ENCODE measurements at regions not wholly inside any gene's neighbourhood (a gene's known extent, or its start where the extent isn't known, plus 50 kb on each side); places are given as distances from the start of the nearest gene placed in this dataset.
"Not testable (repeated sequence)": the region's sequence is repeated elsewhere in the genome, so short reads cannot be mapped to it uniquely, and the experiment has no call there.

DNA sequence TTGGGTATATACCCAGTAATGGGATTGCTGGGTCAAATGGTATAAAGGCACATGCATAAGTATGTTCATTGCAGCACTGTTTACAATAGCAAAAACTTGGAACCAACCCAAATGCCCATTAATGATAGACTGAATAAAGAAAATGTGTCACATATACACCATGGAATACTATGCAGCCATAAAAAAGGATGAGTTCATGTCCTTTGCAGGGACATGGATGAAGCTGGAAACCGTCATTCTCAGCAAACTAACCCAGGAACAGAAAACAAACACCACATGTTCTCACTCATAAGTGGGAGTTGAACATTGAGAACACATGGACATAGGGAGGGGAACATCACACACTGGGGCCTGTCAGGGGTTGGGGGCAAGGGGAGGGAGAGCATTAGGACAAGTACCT is 224.5 kb upstream of the KIAA1217 start:
- H3K9ac ChIP-seq (replicated peaks in 1 of 4; ENCODE audit: extremely low read depth in 1 of 4, low read depth in 3 of 4, low read length in 3 of 4); POLR2A ChIA-PET (ENCODE audit: partially characterized antibody); H2BK5ac ChIP-seq (ENCODE audit: low read depth, low read length); H3K14ac ChIP-seq (ENCODE audit: insufficient read length); H4K20me1 ChIP-seq (replicated peaks in 1 of 2; ENCODE audit: control insufficient read depth in 1 of 2, insufficient read depth in 2 of 2, low read length in 2 of 2); H3K27ac ChIP-seq (ENCODE audit: low read depth, low read length); H2BK15ac ChIP-seq (ENCODE audit: low read length); H3K79me2 ChIP-seq (ENCODE audit: control insufficient read depth in 1 of 2, insufficient read depth in 2 of 2, low read length in 2 of 2); H3K9me3 ChIP-seq (ENCODE audit: insufficient read depth in 2 of 2, low read depth in 1 of 2, low read length in 1 of 2); H3K4me1 ChIP-seq (replicated peaks in 1 of 4; ENCODE audit: control insufficient read depth in 3 of 4, insufficient read depth in 4 of 4, low read length in 3 of 4); H4K5ac ChIP-seq (ENCODE audit: insufficient read length, low read depth, low read length); H3K79me1 ChIP-seq (ENCODE audit: low read depth, low read length); H3K4ac ChIP-seq (replicated peaks; ENCODE audit: insufficient read length, low read depth, low read length); H4K91ac ChIP-seq (replicated peaks; ENCODE audit: insufficient read length, low read length); H3K4me3 ChIP-seq (ENCODE audit: extremely low read depth in 1 of 4, insufficient read depth in 2 of 4, low read depth in 3 of 4, low read length in 4 of 4); H3K4me2 ChIP-seq (ENCODE audit: insufficient read depth in 1 of 2, low read depth in 2 of 2, low read length in 2 of 2); DNase-seq (ENCODE audit: low read depth in 1 of 2, low spot score in 2 of 2); H2BK120ac ChIP-seq (replicated peaks; ENCODE audit: low read depth, low read length); H2BK20ac ChIP-seq (ENCODE audit: low read length); H3K36me3 ChIP-seq (ENCODE audit: control insufficient read depth in 2 of 4, insufficient read depth in 4 of 4, low read length in 3 of 4); H3K23ac ChIP-seq (ENCODE audit: insufficient read length); H3K56ac ChIP-seq (replicated peaks; ENCODE audit: insufficient read length, low read depth, low read length); H2BK12ac ChIP-seq (ENCODE audit: low read depth, low read length); H2AK5ac ChIP-seq (ENCODE audit: low read depth, low read length); H3K18ac ChIP-seq (ENCODE audit: extremely low read depth, low read length); H3K23me2 ChIP-seq (ENCODE audit: low read depth, low read length); FAIRE-seq; H3K27me3 ChIP-seq (replicated peaks in 1 of 4; ENCODE audit: control insufficient read depth in 3 of 4, extremely low read depth in 1 of 4, insufficient read depth in 3 of 4, low read length in 3 of 4); H2AFZ ChIP-seq (ENCODE audit: low read length); H4K8ac ChIP-seq (ENCODE audit: extremely low read depth, insufficient read depth, low read length): not testable (repeated sequence)
- CTCF ChIA-PET (ENCODE audit: partially characterized antibody), result interaction anchor here (1.0 to 1.3 kb wide), 2 partner anchors 9 to 11 kb away, joined by 3 to 5 read pairs; no protein-coding TSS in a partner anchor
- 93% methylated on average over 1 of the region's 1 CpG; no CpG with 5 or more reads in 1 of the 2 experiments for WGBS, 2 experiments (ENCODE audit: extremely low coverage in 1 of 2, insufficient coverage in 1 of 2, insufficient read length in 1 of 2, insufficient replicate concordance in 2 of 2, low coverage in 1 of 2, low lambda C conversion rate in 2 of 2, missing lambda C conversion rate in 1 of 2)
